Mammary epithelial cell (primary cell): ENCODE measurements at regions not wholly inside any gene's neighbourhood (a gene's known extent, or its start where the extent isn't known, plus 50 kb on each side); places are given as distances from the start of the nearest gene placed in this dataset.

Source experiments
- CTCF ChIP-seq, 2 donors: IDR thresholded peaks in 1 of 2; conservative IDR thresholded peaks in 1 of 2; 2 replicates each; pipeline ENCODE4 v1.5.1; 2011 to 2012; ENCODE audit warnings: inconsistent platforms in 2 of 2, low read length in 2 of 2, mild to moderate bottlenecking in 2 of 2, control low read depth in 1 of 2, low read depth in 1 of 2; ENCODE audit not compliant: insufficient read depth in 1 of 2; ENCODE audit errors: extremely low read depth in 1 of 2
- EZH2 ChIP-seq: IDR thresholded peaks from 2 replicates; pipeline ENCODE4 v1.6.1; 2012; ENCODE audit warnings: low read length, inconsistent platforms, borderline replicate concordance

- TF ChIP-seq EZH2 (no peak), CTCF (conservative IDR thresholded peaks at IDR 0.05 in 1 of 2, IDR thresholded peaks at IDR 0.05 in 1 of 2; ENCODE audit: extremely low read depth in 1 of 2, insufficient read depth in 1 of 2, low read depth in 1 of 2, low read length in 2 of 2) (no peak)
These were observed 324.0 kb downstream of the STIM2 start for GRCh38 chr4:27184508-27185155.
